NB4 (cell line): ENCODE measurements at regions not wholly inside any gene's neighbourhood (a gene's known extent, or its start where the extent isn't known, plus 50 kb on each side); places are given as distances from the start of the nearest gene placed in this dataset.

Experiments used
- CTCF ChIP-seq: IDR thresholded peaks from one replicate; pipeline ENCODE4 v1.5.1; 2012; ENCODE audit warnings: low read depth, low read length
- MAX ChIP-seq: IDR thresholded peaks from 2 replicates; pipeline ENCODE4 v1.6.1; 2011; ENCODE audit warnings: low read depth, low read length

- no peak for TF ChIP-seq MAX
- no peak for TF ChIP-seq CTCF
Measured at GRCh38 chr21:43299441-43300277, 127.3 kb downstream of the SIK1 start.
